ENCODE measurements at regions not wholly inside any gene's neighbourhood (a gene's known extent, or its start where the extent isn't known, plus 50 kb on each side); places are given as distances from the start of the nearest gene placed in this dataset.

DNA sequence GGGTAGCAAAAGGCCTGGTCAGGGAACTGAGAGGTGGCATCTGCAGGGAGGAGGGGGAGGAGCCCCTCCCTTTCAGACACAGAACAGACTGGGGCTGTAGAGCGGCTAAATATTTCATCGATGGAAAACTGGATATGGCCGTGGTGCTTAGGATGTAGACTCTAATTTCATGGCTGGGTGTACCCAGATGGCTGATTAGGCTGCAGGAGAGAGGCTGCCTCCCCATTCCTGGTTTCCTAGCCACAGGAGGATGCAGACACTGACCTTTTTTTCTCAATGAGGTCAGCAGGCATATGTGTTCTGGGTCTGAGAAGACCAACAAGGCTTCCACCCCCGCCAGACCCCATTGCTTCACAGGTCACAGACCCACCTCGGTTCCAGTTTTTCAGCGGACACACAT lies 58.1 kb upstream of the CALM2 start:
- no peak for DNase-seq (ENCODE audit: low read depth, low spot score)
- Histone ChIP-seq H3K36me3 (ENCODE audit: insufficient read depth, insufficient read length, low read length) (no peaks in the 10 kb centered on the region), H3K4me1 (ENCODE audit: insufficient read depth, insufficient read length) (peaks cover 11% of the 10 kb centered on the region), H3K9me3 (ENCODE audit: insufficient read depth, low read length) (no peaks in the 10 kb centered on the region), H3K9ac (ENCODE audit: insufficient read length, low read depth) (no peak overlapping the region), H3K27me3 (ENCODE audit: insufficient read depth, insufficient read length) (no peaks in the 10 kb centered on the region), H3K4me3 (ENCODE audit: insufficient read length, low read depth) (no peak overlapping the region)
- TF ChIP-seq ZNF274 (IDR thresholded peaks at IDR 0.05; ENCODE audit: low read depth, low read length) (no peak), YY1 (IDR thresholded peaks at IDR 0.05; ENCODE audit: insufficient read depth, insufficient read length) (no peak), SUZ12 (IDR thresholded peaks at IDR 0.05; ENCODE audit: extremely low read depth, insufficient read depth, insufficient read length) (no peak)

DNA sequence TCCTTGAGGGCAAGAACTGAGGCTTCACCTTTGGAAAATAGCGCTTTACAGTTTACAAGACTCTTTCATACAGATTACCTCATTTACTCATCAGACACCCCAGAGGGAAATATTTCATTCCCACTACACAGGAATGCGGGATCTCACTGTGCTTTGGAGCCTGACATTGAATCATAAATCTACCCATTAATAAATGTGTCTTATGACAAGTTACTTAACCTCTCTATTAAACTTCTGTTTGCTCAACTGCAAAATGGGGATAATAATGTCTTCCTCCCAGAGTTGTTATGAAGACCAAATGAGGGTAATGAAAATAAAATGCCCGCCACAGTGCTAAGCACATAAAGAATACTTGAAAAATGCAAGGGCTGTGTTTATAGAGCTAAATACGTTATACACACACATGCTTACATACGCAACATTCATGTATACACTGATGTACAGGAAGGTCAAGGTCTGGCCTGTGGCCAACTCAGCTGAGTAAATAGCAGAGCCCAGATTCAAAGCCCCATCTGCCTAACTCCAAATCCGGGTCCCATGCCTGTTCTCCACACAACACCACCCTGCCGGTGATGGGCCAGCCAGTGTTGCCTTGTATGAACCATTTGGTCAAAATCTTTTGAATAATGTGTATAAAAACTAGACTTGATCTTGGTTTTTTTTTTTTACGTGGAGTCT lies 56.6 kb upstream of the CALM2 start:
- Histone ChIP-seq H3K27me3 (ENCODE audit: insufficient read depth, insufficient read length) (no peaks in the 10 kb centered on the region), H3K36me3 (ENCODE audit: insufficient read depth, insufficient read length, low read length) (no peaks in the 10 kb centered on the region), H3K9ac (ENCODE audit: insufficient read length, low read depth) (no peak overlapping the region), H3K4me3 (ENCODE audit: insufficient read length, low read depth) (no peak overlapping the region), H3K9me3 (ENCODE audit: insufficient read depth, low read length) (no peaks in the 10 kb centered on the region), H3K4me1 (ENCODE audit: insufficient read depth, insufficient read length) (peaks cover 6% of the 10 kb centered on the region)
- DNase-seq (ENCODE audit: low read depth, low spot score), result no peak
- TF ChIP-seq YY1 (IDR thresholded peaks at IDR 0.05; ENCODE audit: insufficient read depth, insufficient read length) (no peak), ZNF274 (IDR thresholded peaks at IDR 0.05; ENCODE audit: low read depth, low read length) (no peak), SUZ12 (IDR thresholded peaks at IDR 0.05; ENCODE audit: extremely low read depth, insufficient read depth, insufficient read length) (no peak)

DNA sequence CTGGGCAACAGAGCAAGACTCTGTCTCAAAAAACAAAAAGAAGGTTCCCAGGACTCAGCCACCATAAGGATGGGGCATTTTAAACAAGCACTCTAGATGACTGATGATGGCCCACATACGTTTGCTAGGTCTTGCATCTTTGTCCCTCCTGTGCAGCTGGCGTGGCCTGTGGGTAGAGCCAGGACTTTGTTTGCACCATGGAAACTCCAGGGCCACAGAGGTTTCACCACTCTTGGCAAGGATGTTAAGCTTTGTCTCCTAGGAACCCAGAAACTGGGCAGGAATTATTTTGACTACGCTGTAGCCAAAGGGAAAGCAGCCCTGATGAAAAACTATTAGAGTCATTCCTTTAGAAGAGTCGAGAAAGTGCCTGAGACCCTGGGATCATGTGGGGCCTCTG lies 54.1 kb upstream of the CALM2 start:
- Histone ChIP-seq H3K27me3 (ENCODE audit: insufficient read depth, insufficient read length) (no peaks in the 10 kb centered on the region), H3K4me3 (ENCODE audit: insufficient read length, low read depth) (no peak overlapping the region), H3K4me1 (ENCODE audit: insufficient read depth, insufficient read length) (peaks cover 5% of the 10 kb centered on the region), H3K9me3 (ENCODE audit: insufficient read depth, low read length) (no peaks in the 10 kb centered on the region), H3K9ac (ENCODE audit: insufficient read length, low read depth) (no peak overlapping the region), H3K36me3 (ENCODE audit: insufficient read depth, insufficient read length, low read length) (no peaks in the 10 kb centered on the region)
- no peak for DNase-seq (ENCODE audit: low read depth, low spot score)
- no peak for TF ChIP-seq ZNF274 (IDR thresholded peaks at IDR 0.05; ENCODE audit: low read depth, low read length)
- no peak for TF ChIP-seq SUZ12 (IDR thresholded peaks at IDR 0.05; ENCODE audit: extremely low read depth, insufficient read depth, insufficient read length)
- TF ChIP-seq YY1 (IDR thresholded peaks at IDR 0.05; ENCODE audit: insufficient read depth, insufficient read length), result no peak

- Histone ChIP-seq H3K27me3 (ENCODE audit: insufficient read depth, insufficient read length) (no peaks in the 10 kb centered on the region), H3K9me3 (ENCODE audit: insufficient read depth, low read length) (no peaks in the 10 kb centered on the region), H3K4me3 (ENCODE audit: insufficient read length, low read depth) (no peak overlapping the region), H3K36me3 (ENCODE audit: insufficient read depth, insufficient read length, low read length) (no peaks in the 10 kb centered on the region), H3K4me1 (ENCODE audit: insufficient read depth, insufficient read length) (peaks cover 2% of the 10 kb centered on the region), H3K9ac (ENCODE audit: insufficient read length, low read depth) (no peak overlapping the region)
- DNase-seq (ENCODE audit: low read depth, low spot score), result no peak
- TF ChIP-seq ZNF274 (IDR thresholded peaks at IDR 0.05; ENCODE audit: low read depth, low read length) (no peak), YY1 (IDR thresholded peaks at IDR 0.05; ENCODE audit: insufficient read depth, insufficient read length) (no peak), SUZ12 (IDR thresholded peaks at IDR 0.05; ENCODE audit: extremely low read depth, insufficient read depth, insufficient read length) (no peak)
Measured at GRCh38 chr2:47227532-47228279, 51.4 kb upstream of the CALM2 start.

GRCh38 chr2:47226923-47227220 lies 50.6 kb upstream of the CALM2 start:
- Histone ChIP-seq H3K9ac (ENCODE audit: insufficient read length, low read depth) (no peak overlapping the region), H3K4me3 (ENCODE audit: insufficient read length, low read depth) (no peak overlapping the region), H3K9me3 (ENCODE audit: insufficient read depth, low read length) (no peaks in the 10 kb centered on the region), H3K36me3 (ENCODE audit: insufficient read depth, insufficient read length, low read length) (no peaks in the 10 kb centered on the region), H3K27me3 (ENCODE audit: insufficient read depth, insufficient read length) (no peaks in the 10 kb centered on the region), H3K4me1 (ENCODE audit: insufficient read depth, insufficient read length) (peaks cover 2% of the 10 kb centered on the region)
- TF ChIP-seq SUZ12 (IDR thresholded peaks at IDR 0.05; ENCODE audit: extremely low read depth, insufficient read depth, insufficient read length) (no peak), YY1 (IDR thresholded peaks at IDR 0.05; ENCODE audit: insufficient read depth, insufficient read length) (no peak), ZNF274 (IDR thresholded peaks at IDR 0.05; ENCODE audit: low read depth, low read length) (no peak)
- no peak for DNase-seq (ENCODE audit: low read depth, low spot score)

DNA sequence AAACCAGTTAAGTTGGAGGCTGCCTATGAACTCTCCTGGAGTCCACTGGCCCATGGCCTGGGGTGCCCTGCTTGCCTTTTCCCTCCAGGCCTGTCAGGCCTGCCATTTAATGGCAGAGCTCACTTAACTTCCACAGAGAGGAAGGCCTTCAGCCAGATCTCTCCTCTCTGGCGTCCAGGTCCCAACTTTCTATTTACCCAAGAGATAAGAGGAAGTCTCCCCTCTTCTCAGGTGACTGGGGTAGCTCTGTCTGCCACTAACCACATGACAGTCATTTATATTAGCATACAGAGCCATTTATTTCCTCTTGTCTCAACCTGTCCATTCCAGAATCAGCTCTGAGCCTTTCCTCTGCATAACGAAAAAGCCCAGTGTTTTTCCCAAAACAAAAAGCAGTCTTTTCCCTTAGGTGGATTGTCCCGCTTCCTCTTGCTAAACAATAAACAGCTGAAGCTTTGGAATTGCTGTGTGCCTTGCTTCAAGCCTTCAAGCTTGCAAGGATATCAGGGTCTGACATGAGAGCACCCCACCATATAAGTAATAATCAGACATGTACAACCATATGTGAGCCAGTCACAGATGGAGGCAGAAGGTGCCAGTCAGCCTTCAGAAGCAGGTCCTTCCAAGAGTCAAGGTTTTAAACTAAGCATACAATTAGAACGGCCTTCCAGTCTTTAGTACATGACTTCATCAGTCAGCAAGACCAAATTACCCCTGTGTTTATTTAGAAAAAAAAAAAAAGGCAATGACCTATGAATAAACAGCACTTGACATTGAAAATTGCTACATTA lies 50.0 kb upstream of the CALM2 start:
- H3K4me3 ChIP-seq (ENCODE audit: insufficient read length, low read depth), result no peak overlapping the region
- DNase-seq (ENCODE audit: low read depth, low spot score), result no peak
- H3K27me3 ChIP-seq (ENCODE audit: insufficient read depth, insufficient read length), result no peaks in the 10 kb centered on the region
- TF ChIP-seq ZNF274 (IDR thresholded peaks at IDR 0.05; ENCODE audit: low read depth, low read length), result no peak
- TF ChIP-seq YY1 (IDR thresholded peaks at IDR 0.05; ENCODE audit: insufficient read depth, insufficient read length), result no peak
- no peak for TF ChIP-seq SUZ12 (IDR thresholded peaks at IDR 0.05; ENCODE audit: extremely low read depth, insufficient read depth, insufficient read length)
- peaks cover 2% of the 10 kb centered on the region for H3K4me1 ChIP-seq (ENCODE audit: insufficient read depth, insufficient read length)
- H3K36me3 ChIP-seq (ENCODE audit: insufficient read depth, insufficient read length, low read length), result no peaks in the 10 kb centered on the region
- no peak overlapping the region for H3K9ac ChIP-seq (ENCODE audit: insufficient read length, low read depth)
- H3K9me3 ChIP-seq (ENCODE audit: insufficient read depth, low read length), result no peaks in the 10 kb centered on the region
